Epithelial cell of esophagus (primary cell): ENCODE measurements at regions not wholly inside any gene's neighbourhood (a gene's known extent, or its start where the extent isn't known, plus 50 kb on each side); places are given as distances from the start of the nearest gene placed in this dataset.
A peak's percentile ranks its signal among the peaks of the same experiment; 100 is the strongest.
"Not testable (repeated sequence)": the region's sequence is repeated elsewhere in the genome, so short reads cannot be mapped to it uniquely, and the experiment has no call there.

ENCODE experiments used
- DNase-seq: peaks from one replicate; pipeline ENCODE4 v3.0.0; 2010; ENCODE audit warnings: low read depth
- H3K4me3 ChIP-seq: 2 replicates; pipeline ENCODE4 v1.5.1; 2011; ENCODE audit warnings: mild to moderate bottlenecking, low read length, control low read depth
- TF ChIP-seq, protein P1 (sequence below): IDR thresholded peaks from 2 replicates; pipeline ENCODE4 v1.5.1; 2011; ENCODE audit warnings: low read depth, mild to moderate bottlenecking, low read length, control low read depth, inconsistent platforms; ENCODE audit not compliant: insufficient read depth; ENCODE audit errors: missing control alignments

DNA sequence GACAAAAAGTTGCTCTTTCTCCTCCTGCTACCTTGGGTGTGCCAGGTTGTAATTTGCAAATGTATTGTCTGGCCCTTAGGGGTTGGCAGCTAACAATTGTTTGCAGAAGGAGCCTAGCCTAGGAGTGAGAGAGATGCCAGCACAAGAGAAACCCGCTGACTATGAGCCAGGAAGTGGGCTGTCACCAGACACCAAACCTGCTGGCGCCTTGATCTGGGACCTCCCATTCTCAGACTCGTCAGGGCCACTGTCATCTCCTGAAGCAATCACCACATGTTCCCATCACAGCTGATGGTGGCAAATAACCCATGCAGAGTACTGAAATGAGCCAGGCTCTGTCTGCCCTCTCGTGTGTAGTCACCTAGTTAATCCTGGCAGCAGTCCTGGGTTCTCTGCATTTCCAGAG is 406.4 kb upstream of the NPAP1 start:
- peak; percentile 35 for DNase-seq
- TF ChIP-seq, protein P1, sequence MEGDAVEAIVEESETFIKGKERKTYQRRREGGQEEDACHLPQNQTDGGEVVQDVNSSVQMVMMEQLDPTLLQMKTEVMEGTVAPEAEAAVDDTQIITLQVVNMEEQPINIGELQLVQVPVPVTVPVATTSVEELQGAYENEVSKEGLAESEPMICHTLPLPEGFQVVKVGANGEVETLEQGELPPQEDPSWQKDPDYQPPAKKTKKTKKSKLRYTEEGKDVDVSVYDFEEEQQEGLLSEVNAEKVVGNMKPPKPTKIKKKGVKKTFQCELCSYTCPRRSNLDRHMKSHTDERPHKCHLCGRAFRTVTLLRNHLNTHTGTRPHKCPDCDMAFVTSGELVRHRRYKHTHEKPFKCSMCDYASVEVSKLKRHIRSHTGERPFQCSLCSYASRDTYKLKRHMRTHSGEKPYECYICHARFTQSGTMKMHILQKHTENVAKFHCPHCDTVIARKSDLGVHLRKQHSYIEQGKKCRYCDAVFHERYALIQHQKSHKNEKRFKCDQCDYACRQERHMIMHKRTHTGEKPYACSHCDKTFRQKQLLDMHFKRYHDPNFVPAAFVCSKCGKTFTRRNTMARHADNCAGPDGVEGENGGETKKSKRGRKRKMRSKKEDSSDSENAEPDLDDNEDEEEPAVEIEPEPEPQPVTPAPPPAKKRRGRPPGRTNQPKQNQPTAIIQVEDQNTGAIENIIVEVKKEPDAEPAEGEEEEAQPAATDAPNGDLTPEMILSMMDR, result no peak
- H3K4me3 ChIP-seq, result no peak overlapping the region

DNA sequence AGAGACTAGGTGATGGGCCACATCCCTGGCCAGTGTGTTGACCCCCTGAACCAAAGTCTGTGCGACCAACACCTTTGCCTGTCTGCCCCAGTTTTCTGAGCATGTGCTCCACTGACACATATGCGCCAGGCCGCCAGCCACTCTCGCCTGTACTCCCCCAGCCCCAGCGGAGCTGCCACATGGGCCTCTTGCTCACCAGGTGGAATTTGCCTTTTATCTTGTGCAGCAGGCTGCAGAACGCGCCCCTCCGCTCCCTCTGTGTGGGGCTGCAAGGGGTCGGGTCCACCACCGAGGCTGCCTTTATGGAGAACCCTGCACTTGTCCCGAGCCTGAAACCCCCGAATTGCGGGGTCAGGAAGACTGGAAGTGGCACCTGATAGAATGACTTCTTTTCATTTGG is 405.7 kb upstream of the NPAP1 start:
- TF ChIP-seq, protein P1, result no peak
- no peak for DNase-seq
- no peak overlapping the region for H3K4me3 ChIP-seq

DNA sequence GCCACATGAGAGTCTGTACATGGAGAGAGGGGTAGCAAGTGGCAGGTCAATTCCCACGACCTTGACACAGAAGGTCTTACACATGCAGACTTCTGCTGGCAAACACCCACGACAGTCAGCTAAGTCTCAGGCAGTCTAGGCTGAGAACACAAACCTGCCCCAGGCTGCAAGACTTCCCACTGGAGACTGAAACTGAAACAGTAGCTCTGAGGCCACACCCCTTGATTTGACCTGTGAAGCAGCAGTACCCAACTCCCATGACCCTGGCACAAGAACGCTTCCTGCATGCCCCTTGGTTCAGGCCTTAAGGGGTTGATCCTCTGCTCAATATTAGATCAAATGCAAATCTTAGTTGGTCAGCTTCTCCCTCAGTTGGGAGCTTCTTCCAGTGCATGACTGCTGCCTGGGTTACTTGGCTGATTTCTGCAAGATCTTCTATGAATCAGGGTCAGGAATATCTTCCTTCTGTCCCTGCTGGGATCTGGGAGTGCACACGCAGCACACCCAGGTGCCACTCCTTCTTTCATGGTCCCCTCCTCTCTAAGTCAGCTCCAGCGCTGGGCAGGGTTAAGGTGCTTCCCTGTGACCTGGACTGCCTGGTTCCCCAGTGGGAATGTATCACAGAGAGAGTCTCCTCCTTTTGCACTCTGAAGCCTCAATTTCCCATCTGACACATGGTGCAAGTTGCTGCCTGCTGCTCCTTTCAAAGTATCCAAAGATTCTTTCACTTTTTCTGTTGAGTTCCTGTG is 403.9 kb upstream of the NPAP1 start:
- not testable (repeated sequence) for DNase-seq, H3K4me3 ChIP-seq

DNA sequence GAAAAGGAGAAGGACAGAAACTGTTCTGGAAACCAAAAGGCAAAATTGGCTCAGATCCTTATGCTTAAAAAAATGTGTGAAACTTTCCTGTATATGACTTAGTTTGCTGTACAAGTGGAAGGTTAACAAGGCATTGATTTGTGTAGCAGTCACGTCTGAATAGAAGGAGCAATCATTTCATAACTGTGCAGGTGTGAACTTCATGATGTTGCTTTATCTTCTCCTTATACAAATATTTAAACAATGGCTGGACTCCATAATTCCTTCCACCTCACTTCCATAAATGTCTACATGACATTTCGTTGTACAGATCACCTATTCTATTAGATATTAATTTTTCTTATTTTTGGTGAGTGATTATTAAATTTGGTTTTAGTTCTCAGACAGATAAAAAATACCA is 382.7 kb upstream of the NPAP1 start:
- TF ChIP-seq, protein P1, result no peak
- no peak for DNase-seq
- H3K4me3 ChIP-seq, result no peak overlapping the region

DNA sequence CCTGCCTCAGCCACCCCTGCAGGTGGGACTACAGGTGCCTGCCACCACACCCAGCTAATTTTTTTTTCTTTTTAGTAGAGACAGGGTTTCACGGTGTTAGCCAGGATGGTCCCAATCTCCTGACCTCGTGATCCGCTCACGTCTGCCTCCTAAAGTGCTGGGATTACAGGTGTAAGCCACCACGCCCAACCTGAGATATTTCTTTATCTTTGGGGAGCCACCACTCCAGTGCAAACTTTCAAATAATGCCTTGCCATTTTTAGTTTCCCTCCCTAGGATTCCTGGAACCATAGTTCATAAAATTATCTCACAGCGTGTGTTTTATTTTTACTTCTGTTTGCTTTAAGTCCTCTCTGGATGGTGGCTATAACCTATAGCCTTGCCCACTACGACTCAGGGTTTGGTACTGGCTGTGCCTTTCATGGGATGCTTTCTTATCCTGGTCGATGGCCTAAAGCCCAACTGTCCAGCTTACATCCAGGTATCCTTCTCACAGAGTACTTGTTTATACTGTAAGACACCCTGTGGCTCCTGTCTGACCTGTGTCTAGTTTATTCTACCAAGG is 374.7 kb upstream of the NPAP1 start:
- not testable (repeated sequence) for DNase-seq, H3K4me3 ChIP-seq

DNA sequence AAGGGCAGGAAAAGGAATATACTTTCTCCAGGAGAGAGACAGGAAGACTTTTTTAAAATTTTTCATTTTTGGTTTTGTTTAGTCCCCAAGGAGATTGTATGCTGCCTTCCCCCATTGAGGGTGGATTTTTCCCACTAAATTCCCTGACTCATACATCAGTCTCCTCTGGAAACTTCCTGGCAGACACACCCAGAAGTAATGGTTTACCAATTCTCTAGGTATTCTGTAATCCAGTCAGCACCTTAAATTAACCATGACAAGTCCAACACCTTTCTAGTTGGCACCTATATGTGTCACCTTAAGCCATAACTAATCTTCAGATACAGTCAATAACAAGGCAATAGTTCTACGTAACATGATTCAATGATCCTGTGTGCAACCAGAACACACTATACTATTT is 373.6 kb upstream of the NPAP1 start:
- DNase-seq, result peak; percentile 36
- not testable (repeated sequence) for H3K4me3 ChIP-seq

DNA sequence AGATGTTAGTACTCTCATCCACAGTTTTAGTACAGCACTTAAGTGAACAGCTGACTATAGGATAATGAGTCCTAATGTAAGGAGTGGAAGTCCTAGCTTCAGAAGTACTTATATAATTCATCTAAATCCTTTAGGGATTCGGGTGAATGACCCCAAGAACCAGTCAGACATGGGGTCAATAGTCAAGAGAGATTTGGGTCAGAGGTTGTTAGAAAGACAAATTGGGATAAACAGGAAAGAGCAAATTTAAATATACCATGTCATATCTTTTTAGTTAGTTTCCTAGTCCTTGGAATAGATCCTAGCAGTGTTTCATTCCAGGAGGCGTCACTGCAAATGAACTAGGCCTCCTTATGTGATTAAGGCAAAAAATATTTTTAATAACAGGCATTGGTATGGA is 370.8 kb upstream of the NPAP1 start:
- not testable (repeated sequence) for H3K4me3 ChIP-seq, DNase-seq

DNA sequence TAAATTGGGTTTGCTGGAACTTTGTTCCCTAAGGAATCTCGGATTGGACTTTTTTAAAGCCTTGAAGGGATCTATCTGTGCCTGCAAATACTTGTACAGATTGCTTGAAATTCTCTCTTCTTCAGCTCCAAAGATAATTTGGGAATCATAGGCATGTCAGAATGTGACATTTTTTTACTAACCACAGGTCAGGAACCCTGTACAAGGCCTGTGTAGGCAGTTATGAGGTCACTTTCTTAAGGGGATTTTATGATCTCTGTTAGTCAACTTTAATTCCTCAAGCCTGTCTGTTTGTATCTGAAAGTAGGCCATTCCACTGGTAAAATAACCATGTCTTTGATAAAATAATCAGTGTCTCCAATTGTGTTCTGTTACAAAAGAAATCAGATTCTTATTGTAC is 369.9 kb upstream of the NPAP1 start:
- H3K4me3 ChIP-seq, DNase-seq: not testable (repeated sequence)

DNA sequence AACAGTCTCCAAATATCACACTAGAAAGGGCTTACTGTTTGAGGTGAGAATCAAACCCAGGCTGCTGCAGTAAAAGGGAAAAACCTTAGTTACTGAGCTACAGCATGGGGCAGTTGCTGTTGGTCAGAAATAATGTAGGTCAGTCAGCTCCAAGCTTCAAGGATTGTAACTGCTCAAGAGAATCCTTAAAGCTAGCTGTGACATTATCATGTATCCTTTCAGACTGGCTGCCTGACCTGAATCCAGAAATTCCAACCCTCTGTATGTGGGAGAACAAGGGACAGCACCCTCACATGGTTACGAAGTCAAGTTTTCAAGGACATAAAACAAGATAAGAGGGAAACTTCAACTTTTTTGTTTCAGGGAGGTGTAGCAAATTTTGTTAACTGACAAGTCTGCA is 365.9 kb upstream of the NPAP1 start:
- not testable (repeated sequence) for DNase-seq, H3K4me3 ChIP-seq

DNA sequence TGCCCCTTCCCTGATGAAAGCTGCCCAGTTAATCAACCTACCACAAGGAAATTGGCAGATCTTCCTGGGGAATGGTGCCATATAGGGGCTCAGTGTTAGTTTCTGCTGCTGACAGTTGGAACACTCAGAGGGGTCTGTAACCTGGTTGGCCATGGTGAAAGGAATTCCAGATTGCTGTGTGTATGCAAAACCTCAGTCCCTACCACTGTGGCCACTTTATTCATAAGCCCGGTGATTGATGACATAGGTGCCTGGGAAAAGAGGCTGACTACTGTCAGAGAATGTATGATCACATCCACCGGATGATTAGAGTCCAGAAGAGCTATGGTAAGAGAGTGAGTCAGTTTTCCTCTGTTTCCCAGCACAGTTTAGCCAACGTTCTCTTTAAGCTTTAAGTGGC is 363.9 kb upstream of the NPAP1 start:
- DNase-seq, result peak; percentile 10
- H3K4me3 ChIP-seq, result not testable (repeated sequence)

DNA sequence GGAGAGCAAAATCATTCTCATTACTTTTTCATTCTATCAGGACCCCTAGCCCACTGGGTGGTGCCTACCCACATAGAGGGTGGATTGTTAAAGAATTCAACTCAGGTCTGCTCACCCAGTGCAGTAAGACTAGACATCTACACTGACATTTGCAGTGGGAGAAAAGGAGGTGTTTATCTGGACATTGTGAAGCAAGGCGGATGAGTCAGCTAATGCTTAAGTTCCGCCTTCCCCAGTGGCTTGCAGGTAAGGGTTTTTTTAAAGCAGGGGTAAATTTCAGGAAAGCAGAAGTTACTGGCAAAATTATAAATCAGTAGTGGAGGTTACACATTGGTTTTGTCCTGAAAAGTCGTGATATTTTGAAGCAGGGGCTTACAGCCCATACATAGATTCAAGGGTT is 359.2 kb upstream of the NPAP1 start:
- not testable (repeated sequence) for H3K4me3 ChIP-seq
- peak; percentile 52 for DNase-seq
